ENCODE measurements at regions not wholly inside any gene's neighbourhood (a gene's known extent, or its start where the extent isn't known, plus 50 kb on each side); places are given as distances from the start of the nearest gene placed in this dataset.
"Not testable (repeated sequence)": the region's sequence is repeated elsewhere in the genome, so short reads cannot be mapped to it uniquely, and the experiment has no call there.

GRCh38 chr4:13762130-13762529 is 134.6 kb upstream of the BOD1L1 start:
- peak; percentile 13 for DNase-seq (ENCODE audit: low read depth)

GRCh38 chr4:13763707-13764106 is 136.2 kb upstream of the BOD1L1 start:
- DNase-seq (ENCODE audit: low read depth): no peak

DNA sequence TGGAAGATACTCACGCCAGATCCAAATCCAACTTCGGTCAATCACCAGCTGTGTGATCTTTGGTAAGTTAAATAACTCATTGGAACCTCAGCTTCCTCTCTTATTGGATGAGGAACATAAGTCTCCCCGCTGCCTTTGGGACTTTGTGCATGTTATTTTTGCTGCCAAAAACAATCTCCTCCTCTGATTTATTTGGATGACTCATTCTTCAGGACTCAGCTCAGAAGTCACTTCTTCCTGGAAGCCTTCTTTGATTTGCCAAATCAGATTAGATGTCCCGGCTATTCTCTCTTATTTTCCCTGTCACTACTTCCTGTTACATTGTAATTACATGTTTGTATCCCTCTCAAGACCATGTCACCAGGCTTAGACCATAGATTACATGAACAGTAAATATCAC is 138.0 kb upstream of the BOD1L1 start:
- DNase-seq (ENCODE audit: low read depth): peak; percentile 16

DNA sequence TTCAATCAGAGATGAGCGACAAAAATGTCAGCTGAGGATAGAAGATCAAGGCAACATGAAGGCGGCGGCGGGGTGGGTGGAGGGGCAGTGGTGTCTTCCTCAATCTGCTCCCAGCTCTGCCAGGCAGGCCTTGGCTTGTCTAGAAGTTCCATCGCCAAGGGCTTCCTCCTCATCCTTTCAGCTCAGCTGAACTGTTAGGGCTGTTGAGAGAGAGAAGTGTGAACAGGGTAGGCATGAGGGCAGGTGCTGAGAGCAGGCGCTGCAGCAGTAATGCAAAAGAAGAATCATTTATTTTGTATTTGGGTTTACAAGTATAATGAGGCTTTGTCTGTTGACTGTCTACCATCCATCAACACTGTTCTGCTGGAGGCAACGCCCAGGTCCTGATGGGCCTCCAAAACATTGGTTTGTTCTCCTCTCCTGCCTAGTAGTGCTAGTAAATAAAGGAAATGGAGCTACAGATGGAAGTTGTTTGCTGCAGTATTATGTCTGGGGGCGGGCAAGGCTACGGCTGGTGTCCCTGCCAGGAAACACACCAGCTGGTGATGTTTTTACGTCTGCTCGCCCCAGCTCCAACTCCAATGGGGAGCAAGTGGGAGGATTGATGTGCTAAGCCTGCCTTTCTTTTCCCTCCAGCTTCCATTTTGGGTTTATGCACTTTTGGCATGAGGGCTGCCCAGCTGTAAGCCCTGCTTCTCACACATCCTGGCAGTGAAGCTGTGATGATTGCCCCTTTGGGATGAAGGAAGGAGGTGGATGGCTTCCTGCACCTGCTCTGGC is 139.4 kb upstream of the BOD1L1 start:
- DNase-seq (ENCODE audit: low read depth): no peak

DNA sequence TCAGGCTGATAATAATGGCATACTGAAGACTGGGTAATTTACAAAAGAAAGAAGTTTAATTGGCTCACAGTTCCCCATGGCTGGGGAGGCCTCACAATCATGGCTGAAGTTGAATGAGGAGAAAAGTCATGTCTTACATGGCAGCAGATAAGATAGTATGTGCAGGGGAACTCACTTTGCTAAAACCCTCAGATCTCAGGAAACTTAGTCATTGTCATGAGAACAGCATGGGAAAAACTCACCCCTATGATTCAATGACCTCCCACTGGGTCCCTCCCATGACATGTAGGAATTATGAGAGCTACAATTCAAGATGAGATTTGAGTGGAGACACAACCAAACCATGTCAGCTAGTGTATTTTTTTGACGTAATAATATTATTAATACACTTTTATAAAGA is 149.8 kb upstream of the BOD1L1 start:
- no peak for DNase-seq (ENCODE audit: low read depth)

DNA sequence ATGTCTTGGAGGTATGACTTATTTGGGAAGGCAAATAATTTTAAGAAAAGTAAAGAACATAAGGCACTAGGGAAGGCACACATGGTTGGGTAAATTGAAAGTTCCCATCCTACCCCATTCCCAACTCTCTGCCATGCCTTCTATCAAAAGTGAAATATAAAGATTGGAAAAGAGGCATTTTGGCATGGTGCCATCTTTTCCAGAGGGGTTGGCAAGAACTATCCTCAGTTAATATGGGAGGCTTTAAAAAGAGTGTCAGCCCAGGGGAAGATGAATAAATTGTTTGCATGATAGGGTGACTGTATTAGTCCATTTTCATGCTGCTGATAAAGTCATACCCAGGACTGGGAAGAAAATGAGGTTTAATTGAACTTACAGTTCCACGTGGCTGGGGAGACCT is 150.8 kb upstream of the BOD1L1 start:
- DNase-seq (ENCODE audit: low read depth): no peak

DNA sequence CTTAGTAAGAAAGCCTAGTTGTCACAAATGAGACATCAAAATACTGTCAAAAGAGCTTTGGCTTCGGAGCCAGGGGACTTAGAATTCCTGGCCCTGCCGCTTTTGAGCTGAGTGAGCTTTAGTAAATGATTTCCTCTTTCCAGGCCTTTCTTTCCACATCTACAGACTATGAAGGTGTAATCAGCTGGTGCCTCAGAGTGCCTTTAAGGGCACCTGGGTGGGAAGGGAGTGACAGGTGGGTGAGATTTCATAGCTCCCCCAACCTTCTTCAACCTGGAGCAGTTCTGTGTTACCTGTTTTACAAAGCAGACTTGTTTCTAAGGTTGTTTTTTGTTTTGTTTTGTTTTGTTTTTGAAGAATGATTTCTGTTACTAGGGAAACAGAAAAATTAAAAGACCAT is 154.7 kb upstream of the BOD1L1 start:
- DNase-seq (ENCODE audit: low read depth): peak; percentile 61

DNA sequence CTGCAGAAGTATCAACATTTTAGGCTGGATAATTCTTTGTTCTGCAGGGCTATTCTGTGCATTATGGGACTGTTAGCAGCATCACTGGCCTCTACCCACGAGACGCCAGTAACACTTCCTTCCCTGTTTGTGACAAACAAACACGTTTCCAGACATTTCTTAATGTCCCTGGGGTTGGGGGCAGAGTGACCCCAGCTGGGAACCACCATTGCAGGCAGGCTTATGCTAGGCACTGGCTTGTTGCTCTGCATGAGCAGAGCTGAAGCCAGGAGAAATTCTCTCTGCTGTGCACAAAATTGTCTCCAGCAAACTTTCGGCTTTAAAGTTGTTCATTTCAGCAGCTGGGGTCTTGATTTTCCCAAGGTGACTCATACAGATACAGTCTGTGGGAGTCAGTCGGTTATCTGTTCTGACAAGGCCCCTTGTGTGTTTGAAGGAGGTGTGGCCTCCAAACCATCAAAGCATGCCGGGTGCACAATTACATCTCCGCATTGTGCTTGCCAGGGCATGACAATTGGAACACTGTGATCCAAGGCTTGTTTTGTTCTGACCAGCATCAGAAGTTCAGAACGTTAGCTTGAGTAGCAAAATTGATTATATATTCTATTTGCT is 156.4 kb upstream of the BOD1L1 start:
- peak; percentile 79 for DNase-seq (ENCODE audit: low read depth)

DNA sequence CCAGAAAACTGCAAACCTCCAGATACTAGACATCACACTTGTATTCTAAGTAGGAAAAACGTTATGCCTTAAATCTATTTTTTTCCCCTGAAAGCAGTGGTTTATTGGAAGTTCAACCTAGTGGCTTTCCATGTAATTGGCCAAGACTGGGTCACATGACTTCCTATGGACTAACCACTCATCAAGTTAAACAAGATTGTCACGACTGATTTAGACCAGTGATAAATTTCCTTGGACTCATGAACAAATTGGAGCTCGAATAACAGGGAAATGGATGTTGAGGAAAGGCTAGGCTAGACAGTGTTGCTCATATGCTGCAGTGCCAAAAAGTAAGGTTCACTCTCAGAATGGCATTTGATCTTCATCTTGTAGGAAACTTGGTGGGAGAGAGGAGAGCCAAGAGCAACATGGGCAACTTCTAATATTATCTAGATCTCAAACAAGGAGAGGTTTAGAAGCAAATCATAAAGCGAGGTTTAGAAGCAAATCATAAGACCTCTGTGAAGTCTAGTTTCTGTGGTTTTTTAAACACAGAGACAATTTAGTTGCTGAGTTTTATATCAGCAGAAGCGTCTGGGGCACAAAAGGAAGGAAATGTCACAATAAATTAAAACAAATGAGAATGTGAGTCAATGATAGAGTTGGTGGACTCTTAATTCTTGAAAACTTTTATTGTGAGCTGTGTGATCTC is 165.6 kb upstream of the BOD1L1 start:
- no peak for DNase-seq (ENCODE audit: low read depth)

DNA sequence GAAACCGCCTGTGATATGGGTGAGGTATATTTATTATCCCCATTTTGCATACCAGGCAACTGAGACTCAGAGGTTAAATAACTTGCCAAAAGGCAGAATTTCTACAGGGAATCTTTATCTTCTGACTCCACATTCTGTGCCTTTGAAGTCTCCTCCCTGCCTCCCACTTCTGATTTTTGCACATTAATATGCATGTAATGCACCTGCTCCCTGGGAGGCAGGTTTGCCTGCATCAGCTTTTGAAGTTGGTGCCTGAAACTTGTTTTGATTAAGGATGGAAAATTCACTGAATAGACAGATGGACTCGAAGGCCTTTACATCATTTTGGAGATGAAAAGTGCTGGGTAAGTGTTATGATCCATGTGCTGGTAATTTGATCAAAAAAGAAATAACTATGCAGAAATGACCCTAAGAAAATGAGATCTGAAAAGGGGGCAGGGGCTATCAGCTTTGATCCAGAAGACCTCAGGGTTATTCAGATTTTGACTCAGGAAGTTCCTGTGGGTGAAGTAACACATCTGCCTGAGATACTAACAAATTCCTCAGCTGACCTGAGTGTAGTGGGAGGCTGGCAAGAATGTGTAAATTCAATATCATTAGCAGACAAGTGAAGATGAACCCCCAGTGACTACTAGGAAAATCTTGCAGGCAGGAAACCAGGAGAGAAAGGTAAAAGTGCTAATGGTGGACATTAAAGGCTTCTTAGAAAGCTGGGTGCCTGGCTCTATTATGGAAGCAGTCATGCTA is 167.5 kb upstream of the BOD1L1 start:
- no peak for DNase-seq (ENCODE audit: low read depth)

DNA sequence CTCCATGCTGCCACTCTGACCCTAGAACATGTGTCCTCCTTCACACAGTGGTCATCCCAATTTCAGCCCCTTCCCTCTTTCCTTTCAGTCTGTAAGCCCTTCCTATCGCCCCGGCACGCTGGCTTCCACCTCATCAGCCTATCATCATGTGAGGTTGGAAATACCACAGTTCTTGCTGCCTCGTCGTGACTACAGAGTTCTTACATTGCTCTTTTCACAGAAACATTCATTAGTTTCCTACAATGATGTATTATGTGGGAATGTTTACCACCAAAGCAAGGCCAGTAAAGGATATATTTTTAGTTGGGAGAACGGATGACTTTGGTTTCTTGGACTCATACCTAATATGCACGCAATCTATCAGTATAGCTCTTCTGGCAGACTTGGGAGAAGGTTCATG is 169.5 kb upstream of the BOD1L1 start:
- no peak for DNase-seq (ENCODE audit: low read depth)

DNA sequence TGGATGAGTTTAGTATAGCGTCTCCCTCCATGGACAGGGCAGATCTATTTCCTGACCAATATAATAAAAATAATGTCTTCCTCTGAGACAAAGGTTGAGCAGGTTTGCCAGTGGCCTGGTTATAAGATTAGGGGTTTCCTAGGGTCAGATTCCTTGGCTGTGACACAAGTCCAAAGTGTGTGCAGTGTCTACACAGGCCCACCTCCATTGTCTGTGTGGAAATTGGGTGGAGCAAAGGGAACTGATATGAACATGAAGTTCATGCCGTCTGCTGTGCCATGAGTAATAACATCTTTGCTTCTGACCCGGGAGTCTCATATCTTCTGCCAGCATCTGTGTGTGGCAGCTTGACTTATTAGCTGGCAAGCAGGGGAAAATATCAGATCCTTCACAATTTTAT is 187.7 kb upstream of the BOD1L1 start:
- DNase-seq (ENCODE audit: low read depth): no peak

- DNase-seq (ENCODE audit: low read depth): no peak
Measured at GRCh38 chr4:13816472-13816871, 188.9 kb upstream of the BOD1L1 start.

DNA sequence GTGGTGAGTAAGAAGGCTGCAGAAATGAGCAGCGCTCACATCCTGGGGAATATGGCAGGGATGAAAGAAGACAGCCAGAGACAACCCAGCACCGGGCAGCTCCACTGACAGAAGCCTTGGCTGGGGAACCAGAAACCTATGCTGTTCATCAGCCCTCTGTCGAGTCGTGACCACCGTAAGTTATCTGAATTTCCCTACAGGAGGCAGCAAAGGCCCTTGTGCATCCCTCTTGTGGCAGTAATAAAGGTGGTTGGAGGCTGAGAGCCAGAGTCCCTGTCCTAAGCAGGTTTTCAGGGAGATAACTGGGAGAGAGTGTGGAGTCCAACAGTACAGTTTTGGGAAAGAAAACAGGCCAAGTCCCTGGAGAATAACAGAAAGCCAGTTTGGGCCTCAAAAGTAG is 194.0 kb upstream of the BOD1L1 start:
- no peak for DNase-seq (ENCODE audit: low read depth)

DNA sequence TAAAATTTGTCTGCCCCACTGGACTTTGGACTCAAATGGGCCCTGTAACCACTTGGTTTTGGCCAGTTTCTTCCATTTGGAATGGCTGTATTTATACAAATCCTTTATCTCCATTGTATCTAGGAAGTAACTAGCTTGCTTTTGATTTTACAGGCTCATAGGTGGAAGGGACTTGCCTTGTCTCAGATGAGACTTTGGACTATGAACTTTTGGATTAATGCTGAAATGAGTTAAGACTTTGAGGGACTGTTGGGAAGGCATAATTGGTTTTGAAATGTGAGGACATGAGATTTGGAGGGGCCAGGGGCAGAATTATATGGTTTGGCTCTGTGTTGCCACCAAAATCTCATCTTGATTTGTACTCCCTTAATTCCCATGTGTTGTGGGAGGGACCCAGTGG is 198.3 kb upstream of the BOD1L1 start:
- DNase-seq (ENCODE audit: low read depth): not testable (repeated sequence)

DNA sequence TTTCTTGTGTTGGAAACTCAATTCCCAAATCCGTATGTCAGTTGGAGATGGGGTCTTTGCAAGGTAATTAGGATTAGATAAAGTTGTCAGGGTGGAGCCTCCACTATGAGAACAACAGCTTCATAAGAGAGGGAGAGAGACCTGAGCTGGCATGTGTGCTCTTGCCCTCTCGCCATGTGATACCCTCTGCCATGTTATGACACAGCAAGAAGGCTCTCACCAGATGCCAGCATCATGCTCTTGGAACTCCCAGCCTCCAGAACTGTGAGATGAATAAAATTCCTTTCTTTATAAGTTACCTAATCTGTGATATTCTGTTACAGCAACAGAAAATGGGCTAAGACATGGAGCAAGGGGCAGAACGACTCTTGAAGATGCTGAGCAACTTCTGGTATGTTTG is 201.9 kb upstream of the BOD1L1 start:
- DNase-seq (ENCODE audit: low read depth): peak; percentile 21

- no peak for DNase-seq (ENCODE audit: low read depth)
Measured at GRCh38 chr4:13830449-13830848, 202.9 kb upstream of the BOD1L1 start.

DNA sequence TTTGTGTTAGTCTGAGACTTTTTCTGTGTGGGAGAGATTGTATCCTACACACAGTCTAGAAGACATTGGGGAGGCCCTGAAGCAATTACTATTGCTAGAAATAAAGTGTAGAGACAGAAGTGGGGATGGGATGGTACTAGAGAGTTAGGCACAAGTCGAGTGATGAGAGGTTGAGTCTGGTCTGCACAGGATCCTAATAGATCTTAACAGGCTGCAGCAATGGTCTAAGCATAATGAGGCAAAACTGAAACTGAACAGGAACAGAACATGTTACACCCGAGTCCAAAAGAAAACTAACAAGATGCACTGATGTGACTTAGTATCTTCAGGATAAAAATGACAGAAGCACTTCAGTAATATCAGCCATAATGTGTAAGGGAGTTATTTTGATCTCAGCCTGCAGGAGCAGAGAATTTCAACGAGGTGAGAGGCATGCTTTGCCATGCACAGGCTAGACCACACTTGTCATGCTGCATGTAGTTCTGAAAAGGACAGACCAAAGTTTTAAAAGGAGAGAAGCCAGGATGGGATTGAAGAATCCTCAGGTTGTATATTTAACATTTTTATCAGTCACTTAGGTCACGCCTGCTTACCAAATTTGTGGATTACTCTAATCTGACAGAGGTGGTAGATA is 205.8 kb upstream of the BOD1L1 start:
- DNase-seq (ENCODE audit: low read depth): no peak

DNA sequence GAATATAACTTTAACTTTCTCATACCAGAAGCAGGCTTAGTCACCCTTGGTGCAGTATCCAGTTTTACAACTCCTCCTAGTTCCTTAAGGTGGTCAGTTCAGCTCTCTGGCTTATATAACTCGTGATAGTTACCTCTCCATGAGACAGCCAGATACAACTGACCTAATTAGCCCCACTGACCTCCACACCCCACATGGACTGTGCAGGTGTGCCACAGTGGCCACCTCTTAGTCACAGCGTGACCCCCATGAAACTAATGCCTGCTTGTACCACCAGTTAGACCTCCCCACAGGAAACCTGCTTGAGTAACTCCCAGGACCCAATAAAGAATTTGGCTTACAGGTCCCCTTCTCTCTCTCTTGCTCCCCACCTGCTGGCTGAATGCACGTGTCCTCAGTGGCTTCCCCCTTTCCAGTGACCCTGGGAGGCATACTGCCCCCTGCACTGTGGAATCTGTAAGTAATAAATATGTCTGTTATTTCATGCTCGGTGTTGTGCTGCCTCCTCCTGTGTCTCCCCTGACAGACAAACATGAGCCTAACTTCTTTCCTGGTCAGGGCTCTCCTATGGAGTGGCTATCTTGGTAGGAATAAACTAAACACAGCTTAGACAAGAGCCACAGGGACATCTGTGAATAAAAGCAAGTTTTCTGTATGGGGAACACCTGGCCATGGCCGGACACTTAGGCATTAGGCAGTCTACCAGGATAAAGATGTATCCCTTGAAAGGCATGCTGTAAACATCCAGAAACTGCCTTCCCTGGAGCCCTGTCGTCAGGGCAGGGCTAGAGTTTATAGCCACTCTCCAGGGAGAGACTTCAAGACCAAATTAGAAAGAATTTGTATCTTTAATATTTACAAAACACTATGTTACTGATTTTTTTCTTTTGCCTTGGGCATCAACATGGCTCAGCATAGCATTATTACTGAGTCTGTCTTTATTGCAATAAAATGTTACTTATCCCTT is 209.7 kb upstream of the BOD1L1 start:
- peak; percentile 76 for DNase-seq (ENCODE audit: low read depth)

DNA sequence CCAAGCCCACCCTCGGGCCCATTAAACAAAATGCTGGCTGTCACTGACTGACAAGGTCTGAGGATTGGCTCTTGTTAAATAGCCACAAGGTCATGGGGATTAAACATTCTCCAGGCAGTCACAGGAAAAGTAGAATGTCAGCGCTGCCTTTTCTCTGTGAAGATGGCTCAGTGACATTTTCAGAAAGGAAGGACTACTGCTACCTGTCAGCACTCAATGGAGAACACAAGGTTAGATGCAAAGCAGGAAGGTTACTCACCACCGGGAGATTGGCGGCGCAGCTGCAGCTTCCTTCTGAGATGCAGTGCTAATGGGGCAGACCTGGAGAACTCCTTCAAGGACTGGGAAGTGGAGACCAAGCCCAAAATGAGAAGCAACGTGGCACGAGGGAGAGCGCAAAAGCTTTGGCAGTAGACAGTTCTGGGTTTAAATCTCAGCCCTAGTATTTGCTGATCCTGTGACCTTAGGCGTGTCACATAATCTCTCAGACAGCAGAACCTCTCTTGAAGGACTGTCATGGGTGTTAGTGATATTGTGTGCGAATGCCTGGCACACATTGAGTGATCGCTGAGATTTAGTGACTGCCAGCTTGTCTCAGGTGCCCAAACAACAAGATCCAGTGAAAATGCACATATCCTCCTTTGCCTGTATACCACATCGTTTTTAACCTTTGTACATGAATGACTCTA is 213.1 kb upstream of the BOD1L1 start:
- no peak for DNase-seq (ENCODE audit: low read depth)

Measured in renal cortical epithelial cell (primary cell).